NCI-H2081 (cell line): ENCODE measurements at regions not wholly inside any gene's neighbourhood (a gene's known extent, or its start where the extent isn't known, plus 50 kb on each side); places are given as distances from the start of the nearest gene placed in this dataset.

Source experiments
- DNase-seq, 2 experiments: peaks; one replicate each; lab custom pipeline; 2025; lab: John Stamatoyannopoulos, UW

GRCh38 chr4:146577111-146577510 lies 55.4 kb upstream of the SLC10A7 start:
- peak in 1 of 2 experiments; percentile 2 for DNase-seq

- DNase-seq: peak in 1 of 2 experiments; percentile 17
Measured at GRCh38 chr4:146582864-146583263, 55.8 kb upstream of the POU4F2 start.

GRCh38 chr4:146585761-146586333 lies 52.8 kb upstream of the POU4F2 start:
- DNase-seq: no peak
